NT2/D1 (cell line): ENCODE measurements at regions not wholly inside any gene's neighbourhood (a gene's known extent, or its start where the extent isn't known, plus 50 kb on each side); places are given as distances from the start of the nearest gene placed in this dataset.

ENCODE experiments used
- SUZ12 ChIP-seq: IDR thresholded peaks from 2 replicates; pipeline ENCODE4 v1.6.1; 2011; ENCODE audit not compliant: insufficient read length, insufficient read depth; ENCODE audit errors: extremely low read depth
- YY1 ChIP-seq: IDR thresholded peaks from 2 replicates; pipeline ENCODE4 v1.6.1; 2011; ENCODE audit not compliant: insufficient read length, insufficient read depth
- ZNF274 ChIP-seq: IDR thresholded peaks from 2 replicates; pipeline ENCODE4 v1.6.1; 2011; ENCODE audit warnings: mild to moderate bottlenecking, low read depth, low read length

GRCh38 chr15:69887553-69887952, 210.2 kb downstream of the TLE3 start:
- TF ChIP-seq SUZ12 (no peak), YY1 (no peak), ZNF274 (no peak)
